WI38 (cell line): ENCODE measurements at regions not wholly inside any gene's neighbourhood (a gene's known extent, or its start where the extent isn't known, plus 50 kb on each side); places are given as distances from the start of the nearest gene placed in this dataset.

Experiments
- H3K4me3 ChIP-seq: 2 replicates; pipeline ENCODE4 v1.5.1; 2011; ENCODE audit warnings: low read depth, mild to moderate bottlenecking, control low read depth, low read length
- TF ChIP-seq, protein P1 (sequence below): IDR thresholded peaks from 2 replicates; pipeline ENCODE4 v1.5.1; 2012; ENCODE audit warnings: low read depth, mild to moderate bottlenecking, control low read depth, low read length

DNA sequence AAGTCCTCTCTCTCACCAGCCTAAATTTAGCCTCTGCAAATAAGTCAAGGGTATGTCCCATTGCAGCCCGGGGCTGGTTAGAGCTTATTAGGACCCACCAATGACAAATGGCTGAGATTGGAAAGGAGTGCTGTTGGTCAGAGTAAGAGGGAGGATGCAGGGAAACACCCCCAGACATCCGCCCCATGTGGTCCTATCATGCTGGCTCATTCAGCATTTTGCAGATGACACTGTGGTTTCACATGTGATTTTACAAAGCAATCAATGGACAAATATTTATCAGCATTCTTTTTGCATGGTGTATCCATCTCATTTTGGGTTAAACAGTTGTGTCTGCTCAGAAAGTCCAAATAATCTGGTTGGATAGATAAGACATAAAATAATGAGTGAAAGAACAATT lies 152.2 kb upstream of the EXOC2 start:
- TF ChIP-seq, protein P1, sequence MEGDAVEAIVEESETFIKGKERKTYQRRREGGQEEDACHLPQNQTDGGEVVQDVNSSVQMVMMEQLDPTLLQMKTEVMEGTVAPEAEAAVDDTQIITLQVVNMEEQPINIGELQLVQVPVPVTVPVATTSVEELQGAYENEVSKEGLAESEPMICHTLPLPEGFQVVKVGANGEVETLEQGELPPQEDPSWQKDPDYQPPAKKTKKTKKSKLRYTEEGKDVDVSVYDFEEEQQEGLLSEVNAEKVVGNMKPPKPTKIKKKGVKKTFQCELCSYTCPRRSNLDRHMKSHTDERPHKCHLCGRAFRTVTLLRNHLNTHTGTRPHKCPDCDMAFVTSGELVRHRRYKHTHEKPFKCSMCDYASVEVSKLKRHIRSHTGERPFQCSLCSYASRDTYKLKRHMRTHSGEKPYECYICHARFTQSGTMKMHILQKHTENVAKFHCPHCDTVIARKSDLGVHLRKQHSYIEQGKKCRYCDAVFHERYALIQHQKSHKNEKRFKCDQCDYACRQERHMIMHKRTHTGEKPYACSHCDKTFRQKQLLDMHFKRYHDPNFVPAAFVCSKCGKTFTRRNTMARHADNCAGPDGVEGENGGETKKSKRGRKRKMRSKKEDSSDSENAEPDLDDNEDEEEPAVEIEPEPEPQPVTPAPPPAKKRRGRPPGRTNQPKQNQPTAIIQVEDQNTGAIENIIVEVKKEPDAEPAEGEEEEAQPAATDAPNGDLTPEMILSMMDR = no peak

DNA sequence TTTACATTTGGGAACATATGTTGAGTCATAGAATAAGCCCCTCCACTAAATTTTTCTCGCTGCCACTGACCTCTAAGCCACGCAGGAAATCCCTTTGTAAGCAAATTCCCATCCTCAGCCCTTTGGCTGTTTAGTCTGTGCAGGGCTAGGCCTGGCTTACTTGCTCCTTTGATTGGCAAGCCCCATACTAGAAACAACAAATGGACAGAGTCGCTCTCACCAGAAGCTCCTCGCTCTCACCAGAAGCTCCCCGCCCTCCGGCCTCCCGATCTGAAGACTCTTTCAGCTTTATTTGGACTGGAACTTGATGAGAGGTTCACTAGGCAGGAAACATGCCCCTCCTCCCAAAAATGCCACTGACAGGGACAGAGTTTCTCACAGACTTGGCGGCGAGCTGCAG lies 149.2 kb upstream of the EXOC2 start:
- TF ChIP-seq, protein P1 = no peak
- no peak overlapping the region for H3K4me3 ChIP-seq

More for the DNA sequence above, 152.2 kb upstream of the EXOC2 start:
- H3K4me3 ChIP-seq = no peak overlapping the region

DNA sequence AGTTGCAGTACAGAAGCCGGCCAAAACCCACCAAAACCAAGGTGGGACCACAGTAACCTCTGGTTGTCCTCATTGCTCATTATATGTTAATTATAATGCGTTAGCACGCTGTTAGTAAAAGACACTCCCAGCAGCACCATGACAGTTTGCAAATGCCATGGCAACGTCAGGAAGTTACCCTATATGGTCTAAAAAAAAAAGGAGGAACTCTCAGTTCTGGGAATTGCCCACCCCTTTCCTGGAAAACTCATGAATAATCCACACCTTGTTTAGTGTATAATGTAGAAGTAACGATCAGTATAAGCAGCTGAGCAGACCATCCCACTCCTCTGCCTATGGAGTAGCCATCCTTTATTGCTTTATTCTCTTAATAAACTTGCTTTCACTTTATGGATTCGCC lies 148.6 kb upstream of the EXOC2 start:
- no peak overlapping the region for H3K4me3 ChIP-seq
- TF ChIP-seq, protein P1 = no peak

DNA sequence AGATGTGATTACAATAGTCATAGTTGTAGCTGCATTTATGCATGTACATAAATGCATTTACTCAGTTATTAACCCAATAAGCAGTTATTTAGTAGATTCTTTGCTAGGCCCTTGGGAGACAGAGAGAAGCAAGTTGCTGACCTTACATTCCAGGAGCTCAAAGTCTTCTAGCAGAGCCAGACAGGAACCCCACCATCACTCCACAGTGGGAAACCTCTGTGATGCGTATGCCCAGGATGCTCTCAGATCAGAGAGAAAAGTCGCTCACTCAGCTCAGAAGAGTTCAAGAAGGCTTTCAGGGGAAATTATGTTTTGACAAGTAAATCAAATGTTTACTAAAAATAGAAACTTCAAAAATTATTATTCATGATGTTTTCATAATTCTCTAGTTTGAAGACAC lies 146.3 kb upstream of the EXOC2 start:
- H3K4me3 ChIP-seq = no peak overlapping the region
- TF ChIP-seq, protein P1 = no peak

DNA sequence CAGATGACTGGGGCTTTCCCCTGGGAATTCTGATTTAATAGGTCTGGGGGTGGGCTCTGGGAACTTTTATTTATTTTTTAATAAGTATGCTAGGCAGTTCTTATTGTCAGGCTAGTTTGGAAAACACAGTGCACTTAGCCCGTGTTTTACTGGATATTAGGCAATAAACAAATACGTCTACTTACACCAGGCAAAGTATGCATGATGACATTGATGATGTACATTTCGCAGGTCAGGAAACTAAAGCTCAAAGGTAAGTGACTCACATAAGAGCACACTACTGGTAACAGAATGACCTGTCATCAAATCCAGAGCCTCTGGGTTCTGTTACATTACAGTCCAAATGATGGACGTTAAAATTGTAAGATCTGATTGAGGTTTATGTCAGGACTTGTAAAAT lies 144.4 kb upstream of the EXOC2 start:
- H3K4me3 ChIP-seq = no peak overlapping the region
- TF ChIP-seq, protein P1 = no peak

DNA sequence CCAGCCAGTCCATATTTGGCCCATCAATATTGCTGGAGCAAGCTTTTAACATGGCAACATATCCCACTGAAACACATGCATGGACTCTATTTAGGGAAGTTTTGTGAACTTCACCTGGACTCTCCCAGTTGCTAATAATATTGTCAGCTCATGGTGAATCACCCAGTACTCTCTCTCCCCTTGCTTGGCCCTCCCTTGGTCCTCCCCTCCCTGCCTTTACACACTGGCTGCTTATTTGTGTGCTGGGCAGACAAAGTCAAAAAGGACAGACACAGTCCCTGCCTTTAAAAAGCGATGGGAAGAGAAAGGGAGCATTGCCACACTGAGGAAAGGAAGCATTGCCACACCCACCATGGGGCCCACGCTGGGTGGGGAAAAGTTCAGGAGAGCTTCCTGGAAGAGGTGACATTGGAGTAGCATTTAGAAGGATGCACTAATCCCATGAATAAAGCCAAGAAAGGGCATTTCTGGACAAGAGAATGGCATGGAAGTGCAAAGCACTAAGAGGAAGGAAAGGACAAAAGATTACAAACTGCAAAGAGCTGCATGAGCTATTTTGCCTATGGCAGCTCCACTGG lies 143.4 kb upstream of the EXOC2 start:
- TF ChIP-seq, protein P1 = no peak
- no peak overlapping the region for H3K4me3 ChIP-seq

DNA sequence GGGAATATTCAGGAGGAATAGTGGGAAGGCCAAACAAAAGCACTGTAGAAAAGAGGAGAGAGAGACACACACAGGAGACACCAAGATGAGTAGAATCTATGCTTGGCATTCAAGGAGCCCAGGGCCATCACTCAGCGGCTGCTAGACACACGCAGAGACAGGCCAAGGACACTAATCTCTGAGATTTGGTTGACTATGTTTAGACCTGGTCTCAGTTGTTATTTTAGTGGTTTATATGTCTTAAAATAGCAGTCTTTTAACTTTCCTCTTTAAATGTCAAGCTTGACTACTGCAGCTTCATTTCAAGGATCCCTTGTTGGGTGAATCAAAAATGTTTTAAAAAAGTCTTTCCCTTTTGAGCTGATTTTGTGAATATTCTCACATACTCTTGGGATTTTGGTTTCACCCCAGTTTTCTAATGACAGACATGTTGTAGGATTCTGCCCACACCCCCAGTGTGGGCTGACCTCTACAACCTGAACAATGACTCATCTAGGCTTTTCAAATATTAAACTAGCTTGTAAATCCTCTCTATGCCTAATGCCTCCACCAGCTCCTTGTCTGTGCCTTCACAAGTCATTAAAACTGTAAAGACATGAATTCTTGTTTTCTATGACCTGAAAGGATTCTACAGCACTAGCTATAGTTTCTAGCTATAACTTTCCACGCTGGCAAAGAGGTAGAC lies 142.7 kb upstream of the EXOC2 start:
- TF ChIP-seq, protein P1 = no peak
- no peak overlapping the region for H3K4me3 ChIP-seq
